Islet of Langerhans (tissue), 1 donor: ENCODE measurements at regions not wholly inside any gene's neighbourhood (a gene's known extent, or its start where the extent isn't known, plus 50 kb on each side); places are given as distances from the start of the nearest gene placed in this dataset.

ENCODE experiments used
- FAIRE-seq: peaks from one replicate; lab custom pipeline; 2011; peaks lifted over from hg19 to GRCh38; lab: Jason Lieb, UNC

DNA sequence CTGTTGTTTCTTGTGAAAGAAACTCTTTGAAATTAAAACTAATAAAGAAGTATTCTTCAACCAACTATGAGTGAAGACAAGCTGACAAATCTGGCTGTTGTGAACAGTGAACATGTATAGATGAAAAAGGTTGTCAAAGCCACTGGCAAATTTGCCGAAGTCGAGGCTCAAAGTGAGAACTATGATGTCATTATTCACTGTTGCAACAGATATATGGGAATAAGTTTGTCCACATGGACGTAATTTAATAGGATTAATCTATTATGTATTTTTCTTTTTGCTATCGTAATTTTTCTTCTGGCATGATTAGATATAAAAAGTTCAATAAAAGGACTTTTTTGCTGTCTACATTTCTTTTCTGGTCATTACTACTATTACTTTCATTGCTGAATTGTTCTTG is 223.2 kb upstream of the ZNF507 start:
- no peak for FAIRE-seq

DNA sequence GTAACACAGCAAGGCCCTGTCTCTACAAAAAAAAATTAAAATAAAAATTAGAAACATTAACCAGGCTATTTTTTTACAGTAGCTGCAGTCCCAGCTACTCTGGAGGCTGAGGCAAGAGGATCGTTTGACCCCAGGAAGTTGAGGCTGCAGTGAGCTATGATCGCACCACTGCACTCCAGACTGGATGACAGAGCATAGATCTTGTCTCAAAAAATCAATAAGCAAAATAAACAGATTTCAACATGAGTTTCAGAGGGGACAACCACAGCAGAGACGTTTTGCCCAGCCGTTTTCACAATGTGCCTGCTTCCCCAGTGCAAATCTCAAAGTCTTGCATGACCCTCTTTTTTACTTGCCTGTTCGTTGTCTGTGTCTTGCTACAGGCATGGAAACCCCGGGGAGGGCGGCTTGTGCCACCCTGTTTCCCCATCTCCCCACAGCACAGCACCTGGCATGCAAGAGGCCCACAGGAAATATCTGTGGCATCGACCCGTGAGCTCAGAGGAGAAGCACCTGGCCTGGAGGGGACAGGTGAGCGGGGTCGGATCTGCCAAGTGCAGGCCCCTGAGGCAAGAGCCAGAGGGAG is 222.0 kb upstream of the ZNF507 start:
- no peak for FAIRE-seq

- no peak for FAIRE-seq
Observed at GRCh38 chr19:32124585-32124984, 220.8 kb upstream of the ZNF507 start.

DNA sequence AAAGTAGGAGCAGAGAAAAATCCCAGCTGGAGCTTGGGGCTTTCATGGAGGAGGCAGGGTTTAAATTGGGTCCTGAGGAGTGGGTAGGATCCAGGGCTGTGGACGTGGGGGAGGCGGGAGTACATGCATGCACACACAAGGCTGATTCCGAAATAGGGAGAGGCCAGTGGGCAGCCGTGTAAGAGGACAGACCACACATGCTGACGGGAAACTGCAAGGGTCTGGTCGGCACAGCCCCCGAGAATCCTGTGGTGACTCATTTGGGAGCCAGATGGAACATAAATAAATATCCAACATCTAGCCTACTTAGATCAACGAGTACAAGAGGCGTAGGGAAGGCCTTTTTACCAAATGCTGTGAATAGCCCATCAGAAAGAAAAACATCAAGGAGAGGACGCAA is 216.3 kb upstream of the ZNF507 start:
- FAIRE-seq, result no peak

- no peak for FAIRE-seq
Observed at GRCh38 chr19:32130332-32130731, 215.1 kb upstream of the ZNF507 start.

DNA sequence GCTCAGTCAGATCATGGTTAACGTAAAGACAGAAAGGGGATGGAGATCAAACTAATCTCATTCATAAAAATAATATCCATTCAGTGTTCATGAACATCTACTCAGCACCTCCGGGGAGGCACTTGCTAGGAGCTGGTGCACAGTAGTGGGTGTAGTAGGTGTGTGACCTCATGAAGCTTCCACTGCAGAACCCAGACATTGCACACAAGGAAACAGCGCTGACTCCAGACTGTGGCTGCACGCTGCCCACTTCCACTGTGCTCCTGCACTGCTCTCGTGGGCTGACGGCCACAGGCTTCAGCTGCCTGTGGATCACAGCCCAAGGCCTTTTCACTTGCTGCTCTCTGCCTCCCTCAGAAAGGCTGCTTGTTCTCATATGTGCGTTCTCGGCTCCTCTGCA is 214.4 kb upstream of the ZNF507 start:
- FAIRE-seq, result no peak

GRCh38 chr19:32138416-32138815 is 207.0 kb upstream of the ZNF507 start:
- no peak for FAIRE-seq

- no peak for FAIRE-seq
Observed at GRCh38 chr19:32141840-32142511, 203.4 kb upstream of the ZNF507 start.

DNA sequence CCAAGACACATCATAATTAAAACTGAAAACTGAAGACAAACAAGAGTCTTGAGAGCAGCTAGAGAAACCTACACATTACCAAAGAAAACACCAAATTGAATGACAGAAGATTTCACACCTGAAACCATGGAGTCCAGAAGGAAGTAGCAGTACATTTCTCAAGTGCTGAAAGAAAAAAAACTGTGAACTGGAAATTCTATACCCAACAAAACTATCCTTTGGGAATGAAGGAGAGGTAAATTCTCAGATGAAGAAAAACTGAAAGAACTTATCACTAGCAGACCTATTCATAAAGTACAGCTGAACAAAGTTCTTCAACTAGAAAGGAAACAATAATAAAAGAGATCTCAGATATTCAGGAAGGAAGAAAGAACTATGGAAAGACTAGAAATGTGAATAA is 198.7 kb upstream of the ZNF507 start:
- FAIRE-seq, result no peak

- no peak for FAIRE-seq
Observed at GRCh38 chr19:32150605-32151004, 194.8 kb upstream of the ZNF507 start.

DNA sequence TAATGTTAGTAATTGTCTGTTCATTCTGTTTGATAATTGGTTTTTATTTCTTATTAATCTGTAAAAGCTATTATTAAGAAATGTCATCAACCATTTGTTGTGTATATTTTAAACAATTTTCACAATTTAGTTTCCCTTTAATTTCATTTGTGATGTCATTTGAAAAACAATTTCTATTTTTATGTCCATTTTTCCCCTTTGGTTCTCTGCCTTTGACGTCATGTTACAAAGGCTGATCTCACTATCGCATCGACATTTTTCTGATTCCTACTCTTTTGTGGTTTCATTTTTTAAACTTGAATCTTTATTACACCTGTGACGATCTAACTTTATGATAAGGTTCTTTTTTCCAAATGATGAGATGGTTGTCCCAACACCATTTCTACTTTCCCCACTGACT is 191.0 kb upstream of the ZNF507 start:
- no peak for FAIRE-seq

DNA sequence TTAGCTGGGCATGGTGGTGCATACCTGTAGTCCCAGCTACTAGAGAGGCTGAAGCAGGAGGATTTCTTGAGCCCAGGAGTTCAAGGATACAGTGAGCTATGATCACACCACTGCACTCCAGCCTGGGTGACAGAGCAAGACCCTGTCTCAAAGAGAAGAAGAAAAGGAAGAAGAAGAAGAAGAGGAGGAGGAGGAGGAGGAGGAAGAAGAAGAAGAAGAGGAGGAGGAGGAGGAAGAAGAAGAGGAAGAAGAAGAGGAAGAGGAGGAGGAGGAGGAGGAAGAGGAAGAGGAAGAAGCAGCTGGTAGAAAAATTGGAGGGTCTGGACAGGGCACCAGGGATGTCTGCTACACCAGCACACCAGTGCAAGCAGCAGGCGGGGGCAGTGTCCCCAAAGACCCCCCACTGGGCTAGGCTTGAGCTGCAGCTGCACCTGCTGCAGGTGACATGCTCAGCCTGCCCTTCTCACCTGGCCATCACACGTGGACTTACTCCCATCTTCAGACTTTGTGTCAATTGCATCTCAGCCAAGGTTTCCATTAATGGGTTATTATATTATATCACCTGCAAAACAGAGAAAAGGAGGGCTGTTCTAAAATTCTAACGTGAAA is 180.9 kb upstream of the ZNF507 start:
- FAIRE-seq, result no peak

DNA sequence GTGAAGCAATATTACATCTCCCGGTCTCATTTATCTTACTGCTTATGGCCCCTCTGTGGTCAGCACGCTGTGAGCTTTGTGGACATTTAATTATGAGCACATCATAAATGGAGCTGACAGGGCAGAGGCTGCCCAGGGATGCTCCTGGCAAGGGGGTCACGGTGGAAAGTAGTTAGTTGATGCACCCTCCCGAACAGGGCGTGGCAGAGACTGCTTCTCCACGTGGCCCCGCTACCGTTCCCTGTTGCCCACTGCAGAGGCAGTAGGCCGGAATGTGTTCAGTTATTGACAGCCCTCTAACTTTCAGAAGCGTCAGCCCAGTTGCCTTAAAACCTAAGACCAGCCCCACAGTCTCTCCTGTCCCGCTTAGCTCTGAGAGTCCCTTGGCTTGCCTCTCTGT is 180.3 kb upstream of the ZNF507 start:
- no peak for FAIRE-seq

DNA sequence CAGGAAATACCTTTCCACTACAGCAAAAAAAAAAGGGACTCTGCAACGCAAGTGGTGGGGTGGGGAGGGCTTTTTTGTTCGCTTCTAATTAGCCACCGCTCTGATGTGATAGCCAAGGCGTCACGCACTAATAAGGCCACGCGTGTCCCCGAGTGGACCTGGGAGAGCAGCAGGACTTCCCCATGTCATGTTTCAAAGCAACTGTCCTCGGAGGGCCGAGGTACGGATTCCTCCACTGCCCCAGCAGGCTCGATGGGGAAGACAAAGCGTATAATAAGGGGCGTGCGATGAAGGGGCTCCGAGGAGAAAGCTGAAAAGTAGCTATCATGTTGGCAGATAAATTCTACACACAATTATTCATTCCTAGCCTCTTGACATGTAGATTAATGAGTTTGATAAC is 179.7 kb upstream of the ZNF507 start:
- no peak for FAIRE-seq

DNA sequence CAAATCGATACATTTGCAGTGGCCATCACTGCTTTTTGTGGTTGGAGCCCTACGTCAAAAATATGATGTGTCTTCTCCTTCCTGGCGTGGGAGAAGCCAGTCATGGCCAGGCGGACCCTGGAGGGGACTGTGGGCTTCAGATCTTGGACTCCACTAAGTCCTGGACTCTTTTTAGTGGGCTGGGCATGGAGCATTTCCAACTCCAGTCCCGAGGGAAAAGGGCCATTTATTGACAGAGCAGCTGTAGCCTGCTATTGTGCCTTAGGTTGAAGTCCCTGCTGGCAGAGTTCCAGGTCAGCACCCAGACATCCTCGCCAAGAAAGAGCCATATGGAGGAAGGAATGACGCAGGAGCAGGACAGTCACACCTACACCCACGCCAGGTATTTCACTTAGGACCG is 179.2 kb upstream of the ZNF507 start:
- no peak for FAIRE-seq

- no peak for FAIRE-seq
Observed at GRCh38 chr19:32168111-32168510, 177.3 kb upstream of the ZNF507 start.

DNA sequence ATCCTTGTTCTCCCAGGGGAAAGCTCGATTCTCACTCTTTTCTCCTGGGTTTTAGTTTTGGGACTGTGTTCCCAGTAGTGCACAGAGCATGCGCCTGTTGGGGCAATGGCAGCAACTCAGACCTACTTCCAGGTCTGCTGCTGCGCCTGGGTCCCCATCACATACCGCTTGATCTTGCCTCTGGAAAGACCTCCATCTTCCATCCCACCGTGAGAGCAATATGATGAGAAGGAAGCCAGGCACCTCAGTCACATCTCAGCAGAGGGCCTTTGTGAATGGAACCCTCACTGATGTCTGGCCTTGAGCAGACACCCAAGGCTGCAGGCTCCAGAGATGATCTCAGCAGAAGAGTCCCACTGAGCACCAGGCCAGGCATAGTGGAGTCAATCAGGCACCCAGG is 176.8 kb upstream of the ZNF507 start:
- no peak for FAIRE-seq

GRCh38 chr19:32171719-32172151 is 173.7 kb upstream of the ZNF507 start:
- no peak for FAIRE-seq

GRCh38 chr19:32172566-32173160 is 172.7 kb upstream of the ZNF507 start:
- FAIRE-seq, result no peak

DNA sequence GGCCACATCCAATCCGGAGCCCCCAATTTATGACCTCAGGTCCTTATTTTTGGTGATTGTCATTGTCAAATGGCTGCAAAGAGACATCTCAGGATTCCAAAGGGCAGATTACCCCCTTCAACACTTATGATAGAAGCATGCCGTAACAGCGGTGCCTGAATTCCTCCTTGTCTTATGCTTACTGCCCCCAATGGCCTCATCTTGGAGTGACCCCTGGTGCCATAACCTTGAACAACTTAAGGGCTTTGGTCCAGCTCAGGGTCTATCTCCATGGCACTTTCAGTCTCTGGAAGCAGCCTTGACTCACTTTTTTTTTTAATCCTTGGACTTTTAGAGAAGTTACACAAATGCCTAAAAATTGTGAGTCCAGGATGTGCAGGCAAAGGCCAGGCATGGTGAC is 171.6 kb upstream of the ZNF507 start:
- no peak for FAIRE-seq

GRCh38 chr19:32174386-32175113 is 170.9 kb upstream of the ZNF507 start:
- FAIRE-seq, result no peak

DNA sequence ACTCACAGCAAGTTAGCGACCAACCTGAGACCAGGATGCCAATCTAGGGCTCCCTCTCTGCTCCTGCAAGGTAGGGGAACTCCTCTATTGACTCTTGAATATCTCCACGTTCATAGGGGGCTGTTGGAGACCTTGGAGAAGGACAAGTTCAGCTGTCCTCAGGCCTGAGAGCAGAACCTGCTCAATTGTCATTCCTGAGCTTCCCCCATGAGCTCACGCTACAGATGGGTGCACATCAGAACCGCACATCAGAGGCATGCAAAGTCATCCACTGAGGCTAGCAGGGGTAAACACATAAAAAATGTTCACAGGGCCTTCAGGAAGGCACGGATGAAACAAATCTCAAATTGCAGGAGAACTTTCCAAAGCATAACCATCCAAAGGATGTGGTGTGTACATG is 168.8 kb upstream of the ZNF507 start:
- no peak for FAIRE-seq

DNA sequence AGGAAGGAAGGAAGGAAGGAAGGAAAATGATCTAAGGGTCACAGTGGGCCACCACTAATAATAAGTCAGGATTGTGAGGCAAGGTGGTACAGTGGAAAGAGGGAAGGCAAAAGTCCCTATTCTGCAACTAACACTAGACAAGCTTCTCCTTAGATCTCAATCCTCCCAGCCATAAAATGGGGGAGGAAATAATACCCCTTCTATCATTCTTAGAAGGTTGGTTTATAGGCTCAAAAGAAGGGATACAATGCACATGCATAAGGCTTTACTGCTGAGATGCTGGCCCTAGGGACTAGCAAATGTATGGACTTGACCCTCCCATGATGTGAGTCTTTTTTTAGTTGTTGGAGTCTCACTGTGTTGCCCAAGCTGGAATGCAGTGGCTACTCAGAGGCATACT is 167.7 kb upstream of the ZNF507 start:
- FAIRE-seq, result no peak
